Left cardiac atrium (tissue), 4 donors: ENCODE measurements at regions not wholly inside any gene's neighbourhood (a gene's known extent, or its start where the extent isn't known, plus 50 kb on each side); places are given as distances from the start of the nearest gene placed in this dataset.
A peak's percentile ranks its signal among the peaks of the same experiment; 100 is the strongest.
"Not testable (repeated sequence)": the region's sequence is repeated elsewhere in the genome, so short reads cannot be mapped to it uniquely, and the experiment has no call there.

Source experiments
- ATAC-seq, 2 donors: fragments of 200-7000 bp; cut with Tn5 transposase; one replicate each; pipeline ENCODE4 v1.9.1; 2020; ENCODE audit warnings: mild to moderate bottlenecking in 2 of 2, moderate library complexity in 2 of 2
- DNase-seq: peaks from one replicate; pipeline ENCODE4 v3.0.0-alpha.2; 2020
- intact Hi-C, 2 donors: fragments of 100-400 bp; cut with DNase I; formaldehyde crosslinking; loops; one replicate each; pipeline versions ENCODE4 v1.14.1 to v1.15.1; 2022 to 2023
- donor health status: DM: no; HTN: yes; CAD: no.
- donor health status: DM: no; HTN: yes; CAD: no; lungs with severe emphysema.
- donor health status: DM: yes; HTN: yes; CAD: no.
- donor health status: Dilated cardiomyopathy.

DNA sequence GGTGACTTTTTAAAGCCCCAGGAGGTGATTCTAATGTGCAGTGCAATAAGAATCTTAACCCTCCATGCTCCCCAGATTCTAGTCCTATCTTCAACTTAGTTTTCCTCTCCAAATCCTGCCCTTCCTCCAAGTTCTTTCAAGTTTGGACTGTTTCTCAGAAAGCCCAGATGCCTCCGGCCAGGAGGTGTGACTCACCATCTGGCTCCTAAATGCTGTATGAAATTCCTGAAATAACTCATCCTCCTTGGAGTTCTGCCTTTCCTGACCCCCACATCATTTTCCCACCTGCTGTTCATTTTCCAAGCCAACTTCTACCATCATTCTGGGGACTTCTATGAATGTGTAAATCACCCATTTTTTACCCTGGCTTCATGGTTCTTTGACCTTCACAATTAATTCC is 118.2 kb upstream of the NOL4 start:
- DNase-seq, result no peak
- peak in 1 of 2 donors; percentile 64 for ATAC-seq
- intact Hi-C loops, result no loop called here

DNA sequence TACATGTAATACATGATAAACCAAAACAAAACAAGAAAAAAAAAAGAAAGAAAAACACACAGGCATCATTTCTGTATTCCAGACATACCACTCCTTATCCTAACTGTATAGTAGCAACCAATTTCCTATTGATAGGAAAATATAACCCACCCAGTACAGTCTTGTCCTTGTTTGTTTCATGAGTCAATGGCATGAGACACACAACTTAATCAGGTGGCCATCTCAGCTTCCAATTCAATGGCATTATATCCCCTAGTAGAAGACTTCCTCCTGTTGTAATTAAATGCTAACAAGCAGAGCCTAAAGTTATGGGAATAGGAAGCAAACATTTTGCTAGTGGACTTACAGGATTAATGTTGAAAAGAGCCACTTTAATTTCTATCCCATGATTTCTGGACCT is 121.0 kb upstream of the NOL4 start:
- intact Hi-C loops, result no loop called here
- no peak for ATAC-seq
- DNase-seq, result no peak

DNA sequence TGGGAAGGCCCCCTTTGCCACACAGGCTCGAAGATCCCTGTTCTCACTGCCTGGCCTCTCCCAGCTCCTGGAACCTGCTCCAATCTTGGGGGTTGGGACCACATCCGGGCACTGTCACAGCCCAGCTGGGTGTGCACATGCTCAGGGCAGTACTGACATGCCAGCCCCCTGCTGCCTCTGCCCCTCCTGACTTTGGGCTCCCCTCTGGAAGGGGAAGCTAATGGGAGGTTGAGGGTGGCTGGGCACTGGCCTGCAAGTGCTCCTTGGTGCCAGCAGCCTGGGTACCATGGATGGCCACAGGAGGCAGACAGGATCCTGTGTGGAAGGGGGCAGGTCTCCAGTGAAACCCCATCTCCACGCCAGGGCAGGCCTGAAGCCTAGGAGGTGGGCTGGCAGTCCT is 126.1 kb upstream of the NOL4 start:
- DNase-seq (no peak), ATAC-seq (no peak)
- intact Hi-C loops, result loop anchor here (5.0 to 10.0 kb wide), 4 partner anchors 144 to 444 kb away; no protein-coding TSS in a partner anchor

DNA sequence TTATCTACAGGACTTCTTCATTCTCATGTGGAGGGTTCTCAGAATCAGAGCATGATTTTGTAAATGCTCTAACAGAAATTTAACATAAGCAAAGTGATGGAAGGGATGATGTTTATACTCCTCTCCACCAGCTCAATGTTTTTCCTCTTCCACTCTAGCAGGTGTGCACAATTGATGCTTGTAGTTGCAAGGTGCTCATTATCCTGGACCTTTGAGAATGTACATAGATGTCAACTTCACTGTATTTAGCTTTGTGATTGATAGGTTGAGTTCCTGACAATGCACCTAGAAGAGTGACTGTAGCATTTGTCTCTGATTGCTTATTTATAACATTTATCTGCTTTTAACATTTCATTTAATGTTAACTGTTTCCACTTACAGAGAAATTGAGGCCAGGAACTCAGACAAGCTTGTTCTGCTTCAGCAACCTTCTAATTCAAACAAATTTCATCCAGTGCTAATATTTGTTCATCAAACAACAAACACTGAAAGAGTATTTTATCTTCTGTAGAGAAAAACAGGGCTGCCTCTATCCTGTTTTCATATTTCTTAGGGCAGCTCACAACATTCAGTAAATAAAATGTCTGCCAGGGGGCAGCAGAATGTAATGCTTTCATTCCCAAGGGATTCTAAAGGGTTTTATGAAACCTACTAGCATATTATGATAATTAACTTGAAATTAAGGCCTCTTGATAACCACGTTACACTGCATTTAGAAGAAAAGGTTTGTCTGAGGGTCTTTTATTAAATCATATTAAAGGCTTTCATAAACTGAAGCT is 127.9 kb upstream of the NOL4 start:
- DNase-seq (no peak), ATAC-seq (no peak)
- intact Hi-C loops, result loop anchor here (5.0 to 10.0 kb wide), 4 partner anchors 142 to 442 kb away; no protein-coding TSS in a partner anchor

DNA sequence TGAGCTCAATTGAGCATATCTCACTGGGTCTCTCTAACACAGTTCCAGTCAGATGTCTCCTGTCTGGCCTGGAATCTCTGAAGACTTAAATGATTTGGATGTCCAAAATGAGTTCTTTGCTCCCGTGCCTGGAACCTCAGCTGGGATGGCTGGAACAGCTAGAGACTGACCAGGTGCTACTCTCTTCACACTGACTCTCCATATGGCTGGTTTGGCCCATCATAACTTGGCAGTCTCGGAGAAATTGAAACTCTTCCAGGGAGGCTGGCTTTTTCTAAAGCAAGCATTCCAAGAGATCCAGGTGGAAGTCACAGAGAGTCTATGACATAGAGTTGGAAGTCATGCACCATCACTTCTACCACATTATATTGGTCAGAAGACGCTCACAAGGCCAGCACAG is 129.6 kb upstream of the NOL4 start:
- ATAC-seq, result no peak
- intact Hi-C loops, result loop anchor here (5.0 to 10.0 kb wide), 4 partner anchors 140 to 440 kb away; no protein-coding TSS in a partner anchor
- DNase-seq, result no peak

DNA sequence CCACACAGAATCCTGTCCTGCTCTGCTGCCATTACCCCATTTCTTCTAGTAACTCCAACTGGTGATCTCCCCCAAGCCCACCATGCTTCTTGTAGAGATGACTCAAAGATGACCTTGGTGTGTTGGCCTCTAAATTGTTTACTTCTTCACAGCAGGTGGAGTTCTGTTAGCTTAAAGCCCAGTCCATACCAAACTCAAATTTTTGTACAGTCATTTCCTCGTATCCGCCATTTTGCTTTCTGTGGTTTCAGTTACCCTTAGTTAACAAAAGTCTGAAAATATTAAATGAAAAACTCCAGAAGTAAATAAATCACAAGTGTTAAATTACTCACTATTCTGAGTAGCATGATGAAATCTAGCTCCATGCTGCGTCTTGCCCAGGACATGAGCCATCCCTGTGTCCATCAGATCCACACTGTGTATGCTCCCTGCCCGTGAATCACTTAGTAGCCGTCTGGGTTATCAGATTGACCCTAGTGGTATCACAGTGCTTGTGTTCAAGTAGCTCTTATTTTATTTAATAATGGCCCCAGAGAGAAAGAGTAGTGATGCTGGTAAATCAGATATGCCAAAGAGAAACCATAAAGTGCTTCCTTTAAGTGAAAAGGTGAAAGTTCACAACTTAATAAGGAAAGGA is 133.3 kb upstream of the NOL4 start:
- intact Hi-C loops, result loop anchor here (10.0 kb wide), 3 partner anchors 137 to 437 kb away; no protein-coding TSS in a partner anchor
- peak in 1 of 2 donors; percentile 46 for ATAC-seq
- DNase-seq, result no peak

DNA sequence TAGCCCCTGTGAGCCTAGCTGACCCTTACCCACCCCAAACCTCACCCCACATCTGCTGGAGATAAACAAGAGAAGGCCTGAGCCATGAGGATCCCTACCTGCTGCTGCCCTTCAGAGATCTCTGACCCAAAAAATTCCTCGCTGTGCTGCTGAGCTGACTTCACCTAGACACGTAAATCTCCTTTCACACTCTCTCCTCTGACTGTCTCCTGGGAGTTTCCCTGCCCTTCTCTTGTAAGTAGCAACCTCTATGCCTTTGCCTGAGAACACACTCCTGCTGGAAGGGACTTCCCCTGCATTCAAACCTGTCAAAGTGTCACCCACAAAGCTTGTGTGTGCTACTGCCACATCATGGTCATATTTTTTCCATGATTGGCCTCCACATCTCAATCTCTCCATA is 134.2 kb upstream of the NOL4 start:
- DNase-seq, result no peak
- ATAC-seq, result peak in 1 of 2 donors; percentile 41
- intact Hi-C loops, result loop anchor here (10.0 kb wide), 3 partner anchors 136 to 436 kb away; no protein-coding TSS in a partner anchor

DNA sequence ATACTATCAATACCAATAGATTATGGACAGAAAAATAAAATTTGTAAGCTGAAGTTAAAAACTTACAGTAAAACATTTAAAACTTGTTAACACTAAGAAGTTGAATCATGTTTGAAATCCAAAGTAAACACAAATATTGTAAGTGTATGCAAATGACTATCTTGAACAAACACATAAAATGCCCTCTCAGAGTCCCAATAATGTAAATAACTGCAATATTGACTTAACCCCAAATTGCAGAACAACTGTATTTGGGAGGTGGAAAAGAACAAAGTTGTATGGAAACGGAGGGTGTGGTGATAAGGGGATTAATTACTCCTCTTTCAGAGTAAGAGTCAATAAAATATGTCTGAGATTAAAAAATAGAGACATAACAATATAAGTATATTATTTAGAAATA is 140.0 kb upstream of the NOL4 start:
- intact Hi-C loops, result no loop called here
- ATAC-seq, result no peak
- DNase-seq, result no peak

DNA sequence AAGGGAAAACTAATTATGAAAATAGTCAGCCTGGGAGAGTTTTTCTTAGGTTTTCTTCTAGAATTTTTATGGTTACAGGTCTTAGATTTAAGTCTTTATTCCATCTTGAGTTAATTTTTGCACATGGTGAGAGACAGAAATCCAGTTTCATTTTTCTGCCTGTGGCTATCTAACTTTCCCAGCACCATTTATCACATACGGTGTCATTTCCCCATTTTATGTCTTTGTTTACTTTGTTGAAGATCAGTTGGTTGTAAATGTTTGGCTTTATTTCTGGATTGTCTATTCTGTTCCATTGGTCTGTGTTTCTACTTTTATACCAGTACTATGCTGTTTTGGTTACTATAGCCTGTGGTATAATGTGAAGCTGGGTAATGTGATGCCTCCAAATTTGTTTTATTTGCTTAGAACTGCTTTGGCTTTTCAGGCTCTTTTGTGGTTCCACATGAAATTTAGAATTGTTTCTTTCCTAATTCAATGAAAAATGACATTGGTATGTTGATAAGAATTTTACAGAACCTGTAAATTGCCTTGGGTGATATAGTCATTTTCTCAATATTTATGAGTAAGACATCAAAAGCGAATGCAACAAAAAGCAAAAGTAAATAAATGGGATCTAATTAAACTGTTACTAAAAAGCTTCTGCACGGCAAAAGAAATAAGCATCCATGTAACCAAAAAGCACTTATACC is 146.1 kb upstream of the NOL4 start:
- ATAC-seq (no peak), DNase-seq (no peak)
- intact Hi-C loops, result no loop called here

DNA sequence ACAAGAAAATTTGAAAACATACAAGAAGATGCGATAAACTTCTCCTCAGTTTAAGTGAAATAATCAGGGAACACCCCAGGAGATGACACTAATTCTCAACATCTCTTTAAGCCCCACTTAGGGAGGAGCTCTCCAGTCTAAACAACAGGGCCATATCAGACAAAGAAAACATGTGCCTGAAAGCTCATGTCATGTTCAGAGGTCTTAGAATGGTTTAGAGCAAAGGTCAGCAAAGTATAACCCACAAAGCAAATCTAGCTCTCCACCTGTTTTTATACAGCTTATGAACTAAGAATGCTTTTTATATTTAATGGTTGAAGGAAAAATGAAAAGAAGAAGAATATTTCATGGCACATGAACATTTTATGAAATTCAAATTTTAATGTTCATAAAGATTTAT is 155.6 kb upstream of the NOL4 start:
- DNase-seq, result no peak
- intact Hi-C loops, result no loop called here
- no peak for ATAC-seq

DNA sequence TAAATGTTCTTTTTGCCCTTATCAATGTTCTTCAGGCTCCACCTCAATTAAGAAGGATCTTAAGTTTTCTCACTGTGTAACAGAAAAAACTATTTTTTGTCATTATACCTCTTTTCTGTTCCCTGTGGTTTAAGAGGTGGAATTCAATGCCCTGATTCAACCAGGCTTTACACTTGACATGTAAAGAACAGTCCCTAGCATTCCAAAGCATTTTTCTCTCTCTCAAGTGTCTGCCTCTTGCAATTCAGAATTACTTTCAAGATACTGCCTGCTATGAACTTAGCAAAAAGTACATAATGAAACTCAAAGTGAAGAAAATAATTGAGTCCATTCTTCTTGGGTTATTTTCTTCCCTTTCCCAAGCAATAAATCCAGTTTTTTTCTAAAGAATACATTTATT is 160.6 kb upstream of the NOL4 start:
- intact Hi-C loops, result no loop called here
- ATAC-seq (no peak), DNase-seq (no peak)

DNA sequence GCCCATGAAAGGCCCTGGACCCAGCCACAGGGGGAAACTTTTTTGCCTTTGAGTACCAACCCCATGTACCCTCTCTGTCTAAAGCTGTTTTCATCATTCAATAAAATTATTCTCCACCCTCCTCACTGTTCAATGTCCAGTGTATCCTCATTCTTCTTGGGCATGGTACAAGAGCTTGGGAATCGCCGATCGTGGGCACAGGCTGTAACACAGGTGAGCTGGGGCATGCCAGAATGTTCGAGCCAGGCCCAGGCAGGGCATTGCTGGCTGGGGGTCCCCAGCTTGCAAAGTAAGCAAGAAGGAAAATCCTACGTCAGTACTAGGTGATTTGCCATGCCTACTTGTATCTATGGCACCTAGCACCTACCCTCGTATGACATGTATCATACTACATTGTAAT is 162.1 kb upstream of the NOL4 start:
- no peak for DNase-seq
- ATAC-seq, result no peak
- intact Hi-C loops, result no loop called here

DNA sequence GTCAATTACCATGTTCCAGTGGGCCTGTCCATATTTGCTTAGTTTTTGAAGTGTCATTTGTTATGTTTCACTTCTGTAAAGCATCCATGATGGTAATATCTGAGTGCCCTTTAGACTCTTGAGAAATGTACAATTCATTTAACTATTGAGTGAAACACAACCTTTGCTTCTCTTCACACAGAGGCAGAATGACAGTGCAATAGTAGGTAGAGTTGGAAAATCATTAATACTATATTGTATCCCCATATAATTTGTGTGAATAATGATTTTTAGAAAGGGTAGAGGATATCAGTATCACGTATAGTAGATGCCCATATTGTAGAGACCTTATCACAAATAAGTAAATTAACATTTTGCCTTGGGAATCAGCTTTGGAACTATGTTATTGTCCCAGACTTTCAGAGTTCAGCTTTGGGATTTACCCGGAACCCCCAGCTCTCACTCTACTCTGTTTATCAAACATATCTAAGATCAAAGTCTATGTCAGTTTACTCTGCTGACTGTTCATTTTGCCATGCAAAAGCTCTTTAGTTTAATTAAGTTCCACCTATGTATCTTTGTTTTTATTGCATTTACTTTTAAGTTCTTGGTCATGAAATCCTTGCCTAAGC is 172.7 kb upstream of the NOL4 start:
- ATAC-seq (no peak), DNase-seq (no peak)
- intact Hi-C loops, result no loop called here

DNA sequence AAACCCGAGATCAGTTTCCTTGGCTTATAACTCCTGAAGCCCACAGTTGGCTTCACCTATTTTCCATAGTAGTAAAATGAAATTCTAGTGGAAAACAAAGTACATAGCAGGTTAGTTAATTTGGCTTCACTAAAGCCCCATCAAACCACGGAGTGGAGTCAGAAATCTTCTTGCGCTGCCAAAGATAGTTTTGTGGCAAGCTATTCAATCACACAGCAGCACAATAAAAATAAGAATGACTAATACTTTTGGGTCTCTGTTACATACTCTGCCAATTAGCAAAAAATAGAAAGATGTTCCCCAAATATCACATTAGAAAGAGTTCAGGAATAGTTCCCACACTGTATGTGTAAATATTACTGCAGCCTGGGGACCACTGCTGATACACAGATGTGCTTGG is 175.2 kb upstream of the NOL4 start:
- ATAC-seq (no peak), DNase-seq (no peak)
- intact Hi-C loops, result no loop called here

DNA sequence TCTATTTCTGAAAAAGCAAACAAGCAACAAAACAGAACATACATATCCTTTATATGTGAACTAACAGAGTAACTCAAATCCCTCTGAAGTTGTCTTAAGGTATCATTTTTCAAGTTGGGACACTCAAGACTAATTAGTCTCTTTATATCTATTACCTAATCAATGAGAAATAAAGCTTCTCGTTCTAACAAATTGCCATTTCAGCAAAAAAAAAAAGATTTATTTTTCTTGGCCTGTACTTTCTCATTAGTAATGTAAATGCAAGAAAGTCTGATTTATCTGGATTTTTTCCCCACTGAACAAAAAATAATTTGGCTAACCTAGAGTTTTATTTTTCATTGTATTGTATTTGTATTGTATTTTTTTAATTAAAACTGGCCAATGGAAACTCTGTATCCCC is 176.1 kb upstream of the NOL4 start:
- DNase-seq (no peak), ATAC-seq (no peak)
- intact Hi-C loops, result no loop called here

DNA sequence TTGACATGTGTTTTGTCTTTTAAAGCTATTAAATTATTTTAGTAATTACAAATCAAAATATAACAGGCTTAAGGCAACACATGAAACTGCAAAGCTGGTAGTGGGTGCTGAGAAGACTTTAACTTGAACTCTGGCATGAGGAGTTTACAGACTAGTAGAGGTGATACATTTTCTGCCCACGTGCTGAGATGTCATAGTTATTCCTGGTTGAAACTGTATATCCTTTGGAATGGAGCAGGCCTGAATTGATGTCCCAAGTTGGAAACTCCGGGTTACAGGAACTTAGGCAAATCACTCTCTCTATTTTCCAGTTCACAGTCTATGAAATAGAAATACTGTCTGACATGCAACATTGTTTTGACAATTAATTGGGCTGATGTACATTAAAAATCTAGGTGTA is 177.1 kb upstream of the NOL4 start:
- ATAC-seq, result no peak
- DNase-seq, result no peak
- intact Hi-C loops, result no loop called here

DNA sequence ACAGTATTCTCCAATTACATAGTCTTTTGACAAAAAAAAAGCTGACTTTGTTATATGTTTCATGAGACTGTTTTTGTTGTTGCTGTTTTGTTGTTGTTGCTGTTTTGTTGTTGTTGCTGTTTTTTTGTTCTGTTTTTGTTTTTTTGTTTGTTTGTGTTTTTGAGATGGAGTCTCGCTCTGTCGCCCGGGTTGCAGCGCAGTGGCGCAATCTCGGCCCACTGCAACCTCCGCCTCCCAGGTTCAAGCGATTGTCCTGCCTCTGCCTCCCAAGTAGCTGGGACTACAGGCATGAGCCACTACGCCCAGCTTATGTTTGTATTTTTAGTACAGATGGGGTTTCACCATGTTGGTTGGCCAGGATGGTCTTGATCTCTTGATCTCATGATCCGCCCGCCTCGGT is 182.8 kb upstream of the NOL4 start:
- DNase-seq, ATAC-seq, intact Hi-C loops: not testable (repeated sequence)

DNA sequence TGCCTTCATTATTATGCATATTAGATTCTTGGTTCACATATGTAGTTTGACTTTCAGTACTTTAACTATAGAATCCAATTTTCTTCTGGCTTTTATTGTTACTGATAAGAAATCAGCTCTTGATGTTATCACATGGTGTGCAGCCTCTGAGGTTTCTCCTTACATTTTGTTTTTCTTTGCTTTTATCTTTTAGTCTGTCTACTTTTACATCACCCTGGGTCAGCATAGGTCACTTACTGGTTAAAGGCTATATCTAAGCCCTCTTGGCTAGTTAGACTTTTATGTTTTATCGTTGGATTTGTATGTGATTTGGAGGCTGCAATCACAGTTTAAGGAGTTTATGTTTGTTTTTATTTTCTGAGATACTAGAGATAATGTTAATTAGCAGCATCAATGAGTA is 187.2 kb upstream of the NOL4 start:
- DNase-seq (no peak), ATAC-seq (no peak)
- intact Hi-C loops, result no loop called here

DNA sequence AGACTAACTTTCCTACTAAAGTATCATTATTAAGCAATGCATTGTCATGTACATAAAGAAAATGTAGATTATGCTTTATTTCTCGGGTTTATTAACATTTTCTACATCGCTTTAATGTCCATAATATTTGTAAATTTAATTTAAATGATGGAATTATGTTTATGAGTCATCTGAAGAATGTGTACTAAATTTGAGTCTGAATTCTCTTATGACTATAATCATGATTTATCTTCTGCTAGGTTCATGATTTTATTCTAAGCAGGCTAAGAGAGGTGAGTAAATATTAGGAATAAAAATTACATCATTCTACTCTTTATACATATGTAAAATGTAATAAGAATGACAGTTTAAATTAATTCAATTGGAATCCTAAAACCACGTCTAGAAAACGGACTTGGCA is 206.3 kb upstream of the NOL4 start:
- DNase-seq (no peak), ATAC-seq (no peak)
- intact Hi-C loops, result no loop called here

DNA sequence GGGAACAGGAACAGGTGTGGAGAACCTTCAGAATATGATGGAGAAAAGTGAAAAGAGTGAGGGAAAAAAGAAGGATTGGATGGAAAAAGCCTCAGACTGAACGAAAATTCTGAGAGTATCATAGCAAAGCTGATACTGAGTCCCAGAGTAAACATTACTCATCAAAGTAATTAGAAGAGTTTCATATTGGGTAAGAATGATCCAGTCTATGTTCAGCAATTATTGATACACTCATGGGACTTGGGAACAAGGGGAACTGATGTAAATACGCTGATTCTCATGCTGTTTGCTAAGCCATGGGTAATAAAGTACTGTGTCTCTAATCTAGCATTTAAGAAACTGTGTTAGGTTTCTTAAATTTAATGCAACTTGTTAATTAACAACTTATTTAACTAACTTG is 219.9 kb upstream of the NOL4 start:
- intact Hi-C loops, result no loop called here
- ATAC-seq (no peak), DNase-seq (no peak)
